Heart left ventricle (tissue), 16 donors: ENCODE measurements at regions not wholly inside any gene's neighbourhood (a gene's known extent, or its start where the extent isn't known, plus 50 kb on each side); places are given as distances from the start of the nearest gene placed in this dataset.

Experiments used
- ATAC-seq, 4 donors: fragments of 200-7000 bp; cut with Tn5 transposase; one replicate each; pipeline ENCODE4 v1.9.1; 2020 to 2022; ENCODE audit warnings: moderate library complexity in 4 of 4, mild to moderate bottlenecking in 3 of 4, moderate number of reproducible peaks in 1 of 4
- DNase-seq, 5 donors: peaks; one replicate each; pipeline ENCODE4 v3.0.0-alpha.2; 2020
- H3K27ac ChIP-seq, 12 donors: fragments of 200-600 bp; sonication (generic) in 4 of 12; one replicate each; pipeline versions ENCODE4 v1.5.0 to v1.8.0; 2016 to 2022; ENCODE audit warnings: mild to moderate bottlenecking in 2 of 12
- H3K27me3 ChIP-seq, 9 donors: fragments of 200-600 bp; sonication (generic) in 2 of 9; one replicate each; pipeline versions ENCODE4 v1.5.1 to v1.8.0; 2016 to 2022; ENCODE audit warnings: mild to moderate bottlenecking in 3 of 9
- H3K36me3 ChIP-seq, 9 donors: fragments of 200-600 bp; sonication (generic) in 2 of 9; one replicate each; pipeline versions ENCODE4 v1.5.0 to v1.8.0; 2018 to 2022; ENCODE audit warnings: mild to moderate bottlenecking in 2 of 9
- H3K4me1 ChIP-seq, 12 donors: fragments of 200-600 bp; sonication (generic) in 4 of 12; one replicate each; pipeline versions ENCODE4 v1.5.0 to v1.8.0; 2016 to 2022; ENCODE audit warnings: mild to moderate bottlenecking in 3 of 12
- H3K4me3 ChIP-seq, 12 donors: fragments of 200-600 bp; sonication (generic) in 4 of 12; one replicate each; pipeline versions ENCODE4 v1.5.0 to v1.8.0; 2017 to 2022; ENCODE audit warnings: mild to moderate bottlenecking in 9 of 12, moderate library complexity in 4 of 12
- H3K9me3 ChIP-seq, 12 donors: fragments of 200-600 bp; sonication (generic) in 4 of 12; one replicate each; pipeline versions ENCODE4 v1.5.0 to v1.8.0; 2016 to 2022; ENCODE audit warnings: mild to moderate bottlenecking in 1 of 12
- CTCF ChIP-seq, 12 donors: fragments of 200-600 bp; sonication (generic) in 4 of 12; IDR thresholded peaks; one replicate each; pipeline versions ENCODE4 v1.5.0 to v1.8.0; 2018 to 2022; ENCODE audit warnings: antibody characterized with exemption in 12 of 12, mild to moderate bottlenecking in 5 of 12
- POLR2A ChIP-seq, 2 donors: fragments of 450-650 bp; IDR thresholded peaks; one replicate each; pipeline ENCODE4 v1.6.1; 2017; ENCODE audit warnings: antibody characterized with exemption in 2 of 2, mild to moderate bottlenecking in 2 of 2, moderate library complexity in 2 of 2
- WGBS, 4 donors: extraction: QIAGEN DNeasy Blood & Tissue Kit in 2 of 4; methylation state at CpG; one replicate each; pipeline versions ENCODE4 v1.1.5 to v1.1.7; 2013 to 2018; 5-methylcytosine and 5-hydroxymethylcytosine counted together
- intact Hi-C, 10 donors: fragments of 100-400 bp; cut with DNase I; formaldehyde crosslinking; loops; one replicate each; pipeline versions ENCODE4 v1.11.1 to v1.14.2; 2022
- donor health status: ischemic (EF 13 %, LVEDD 7.1; RV severe dilation, severe dysfunction).
- donor health status: healthy with polysubstance abuse.
- donor health status: DM: no; HTN: yes; CAD: no.
- donor health status: DM: no; HTN: no; CAD: no.
- donor health status: ischemic (EF 25% LVEDD 6.9; RV normal size, moderate dysfunction).
- donor health status: ischemic (EF 25% LVEDD 5.7; RV mildly dilated, moderate dysfunction).
- donor health status: healthy.
- donor health status: DM: yes; HTN: yes; CAD: no.
- donor health status: ischemic (EF 35%, LVEDD 5.7; RV mildly dilated, moderate dysfunction).
- donor health status: nonischemic (EF 11% LVEDD 7.7; RV severe dilation, severe dysfunction).
- donor health status: DM: yes; HTN: yes; CAD: no.
- donor health status: PGD.
- donor health status: ischemic (EF 29% LVEDD 5.4; RV normal size, mild dysfunction).
- donor health status: nonischemic (EF 23%, LVEDD 6.1; RV moderate dilation, normal function).

- no peak for DNase-seq
- Histone ChIP-seq H3K27me3 (no peaks in the 10 kb centered on the region), H3K4me3 (no peak overlapping the region), H3K4me1 (no peaks in the 10 kb centered on the region), H3K36me3 (no peaks in the 10 kb centered on the region), H3K9me3 (peaks cover 0 to 13% (median 0%) of the 10 kb centered on the region in 12 donors), H3K27ac (no peak overlapping the region)
- intact Hi-C loops, result no loop called here
- TF ChIP-seq CTCF (IDR thresholded peaks at IDR 0.05) (no peak), POLR2A (IDR thresholded peaks at IDR 0.05) (no peak)
- no peak for ATAC-seq
- 63 to 75% (median 73%) methylated on average over 1 of the region's 1 CpG for WGBS, 4 donors
Measured at GRCh38 chr3:159028706-159029105, 226.9 kb downstream of the MFSD1 start.

GRCh38 chr3:159029306-159030026, 227.6 kb downstream of the MFSD1 start:
- no peak for ATAC-seq
- Histone ChIP-seq H3K27ac (no peak overlapping the region), H3K27me3 (no peaks in the 10 kb centered on the region), H3K9me3 (peaks cover 0 to 8% (median 0%) of the 10 kb centered on the region in 12 donors), H3K36me3 (no peaks in the 10 kb centered on the region), H3K4me1 (no peaks in the 10 kb centered on the region), H3K4me3 (no peak overlapping the region)
- DNase-seq, result no peak
- intact Hi-C loops, result no loop called here
- WGBS, 4 donors, result 82 to 90% (median 89%) methylated on average over 3 of the region's 3 CpGs
- TF ChIP-seq POLR2A (IDR thresholded peaks at IDR 0.05) (no peak), CTCF (IDR thresholded peaks at IDR 0.05) (no peak)

GRCh38 chr3:159030138-159030670, 228.3 kb downstream of the MFSD1 start:
- intact Hi-C loops, result no loop called here
- ATAC-seq, result no peak
- Histone ChIP-seq H3K27me3 (no peaks in the 10 kb centered on the region), H3K9me3 (peaks cover 0 to 5% (median 0%) of the 10 kb centered on the region in 12 donors), H3K27ac (no peak overlapping the region), H3K4me3 (no peak overlapping the region), H3K4me1 (no peaks in the 10 kb centered on the region), H3K36me3 (no peaks in the 10 kb centered on the region)
- no peak for DNase-seq
- WGBS, 4 donors, result 57 to 66% (median 61%) methylated on average over 1 of the region's 1 CpG
- TF ChIP-seq POLR2A (IDR thresholded peaks at IDR 0.05) (no peak), CTCF (IDR thresholded peaks at IDR 0.05) (no peak)

DNA sequence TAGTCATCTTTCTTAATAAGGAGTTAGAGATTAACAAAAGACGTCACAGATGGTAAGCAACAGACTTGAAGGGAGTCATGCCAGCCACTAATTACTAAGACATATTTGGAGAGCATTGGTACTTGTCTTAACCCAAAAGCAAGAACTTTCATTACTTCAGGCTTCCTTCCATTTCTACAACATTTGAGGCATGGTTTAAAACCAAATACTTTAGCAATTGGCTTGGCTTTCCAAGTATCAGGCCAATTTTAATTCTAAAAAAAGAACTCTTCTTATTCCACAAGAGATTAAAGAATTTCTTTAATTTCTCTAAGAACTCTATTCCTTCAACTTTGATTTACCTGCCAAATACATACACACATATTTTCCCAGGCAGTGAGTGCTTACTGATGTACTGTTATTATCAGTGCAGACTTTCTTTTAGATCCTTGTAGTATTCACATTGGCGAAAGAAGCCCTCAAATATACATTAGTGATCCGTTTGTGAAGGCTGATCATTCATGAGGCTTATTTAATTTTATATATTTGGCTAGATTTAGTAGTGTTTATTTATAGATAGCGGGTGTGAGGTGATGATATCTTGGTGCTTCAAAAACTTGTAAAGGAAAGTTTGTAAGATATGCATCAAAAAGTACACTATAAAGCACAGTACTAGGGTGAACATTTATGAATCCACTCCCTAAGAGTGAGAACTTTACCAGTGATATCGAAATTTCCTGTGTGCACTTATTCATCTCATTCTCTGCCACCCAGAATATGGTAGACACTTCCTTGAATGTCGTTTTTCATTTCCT, 229.2 kb downstream of the MFSD1 start:
- intact Hi-C loops, result no loop called here
- Histone ChIP-seq H3K36me3 (no peaks in the 10 kb centered on the region), H3K9me3 (peaks cover 0 to 5% (median 0%) of the 10 kb centered on the region in 12 donors), H3K4me3 (no peak overlapping the region), H3K27me3 (no peaks in the 10 kb centered on the region), H3K4me1 (no peaks in the 10 kb centered on the region), H3K27ac (no peak overlapping the region)
- 64 to 71% (median 66%) methylated on average over 6 of the region's 6 CpGs for WGBS, 4 donors
- ATAC-seq, result no peak
- TF ChIP-seq CTCF (IDR thresholded peaks at IDR 0.05) (no peak), POLR2A (IDR thresholded peaks at IDR 0.05) (no peak)
- no peak for DNase-seq
